ENCODE measurements at regions not wholly inside any gene's neighbourhood (a gene's known extent, or its start where the extent isn't known, plus 50 kb on each side); places are given as distances from the start of the nearest gene placed in this dataset.

DNA sequence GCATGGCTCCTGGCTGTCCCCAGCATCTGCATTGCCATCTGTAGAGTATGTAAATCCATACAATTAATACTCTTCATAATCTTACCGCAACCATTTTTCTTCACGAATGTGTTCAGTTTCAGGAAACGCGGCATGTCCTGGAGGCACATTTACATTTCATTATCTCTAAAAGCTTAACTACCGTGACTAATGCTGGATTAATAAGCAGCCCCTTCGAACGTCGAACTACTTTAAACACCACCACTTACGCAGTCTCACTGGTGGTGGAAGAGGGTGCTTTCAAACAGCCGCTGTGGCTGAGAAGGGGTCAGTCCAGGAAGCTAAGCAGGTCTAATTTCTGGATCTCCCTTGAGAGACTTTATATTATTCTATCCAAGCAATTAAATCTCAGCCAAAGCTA, 85.6 kb downstream of the C5orf15 start:
- no peak for ATAC-seq (ENCODE audit: low FRiP score in 2 of 2)

GRCh38 chr5:133882389-133882695, 86.1 kb downstream of the C5orf15 start:
- no peaks in the 10 kb centered on the region for H3K36me3 ChIP-seq
- no peak overlapping the region for H3K27ac ChIP-seq
- H3K27me3 ChIP-seq, result no peaks in the 10 kb centered on the region
- no peak for ATAC-seq (ENCODE audit: low FRiP score in 2 of 2)
- DNase-seq, result no peak
- H3K4me1 ChIP-seq, result no peaks in the 10 kb centered on the region
- no peaks in the 10 kb centered on the region for H3K9me3 ChIP-seq
- no peak for TF ChIP-seq POLR2A (IDR thresholded peaks at IDR 0.05)
- 84 to 92% methylated on average over 2 to 6 of the region's 6 CpGs for WGBS, 2 donors
- no peak overlapping the region for H3K4me3 ChIP-seq

More for the DNA sequence above, 85.6 kb downstream of the C5orf15 start:
- H3K27ac ChIP-seq, result no peak overlapping the region
- H3K36me3 ChIP-seq, result no peaks in the 10 kb centered on the region
- H3K27me3 ChIP-seq, result no peaks in the 10 kb centered on the region
- H3K4me3 ChIP-seq, result no peak overlapping the region
- H3K4me1 ChIP-seq, result no peaks in the 10 kb centered on the region
- WGBS, 2 donors, result 77 to 83% methylated on average over 10 of the region's 10 CpGs
- TF ChIP-seq POLR2AphosphoS5 (IDR thresholded peaks at IDR 0.05) (no peak), EP300 (IDR thresholded peaks at IDR 0.05) (no peak), POLR2A (IDR thresholded peaks at IDR 0.05) (no peak), CTCF (IDR thresholded peaks at IDR 0.05) (no peak)
- no peak for DNase-seq
- H3K9me3 ChIP-seq, result no peaks in the 10 kb centered on the region

DNA sequence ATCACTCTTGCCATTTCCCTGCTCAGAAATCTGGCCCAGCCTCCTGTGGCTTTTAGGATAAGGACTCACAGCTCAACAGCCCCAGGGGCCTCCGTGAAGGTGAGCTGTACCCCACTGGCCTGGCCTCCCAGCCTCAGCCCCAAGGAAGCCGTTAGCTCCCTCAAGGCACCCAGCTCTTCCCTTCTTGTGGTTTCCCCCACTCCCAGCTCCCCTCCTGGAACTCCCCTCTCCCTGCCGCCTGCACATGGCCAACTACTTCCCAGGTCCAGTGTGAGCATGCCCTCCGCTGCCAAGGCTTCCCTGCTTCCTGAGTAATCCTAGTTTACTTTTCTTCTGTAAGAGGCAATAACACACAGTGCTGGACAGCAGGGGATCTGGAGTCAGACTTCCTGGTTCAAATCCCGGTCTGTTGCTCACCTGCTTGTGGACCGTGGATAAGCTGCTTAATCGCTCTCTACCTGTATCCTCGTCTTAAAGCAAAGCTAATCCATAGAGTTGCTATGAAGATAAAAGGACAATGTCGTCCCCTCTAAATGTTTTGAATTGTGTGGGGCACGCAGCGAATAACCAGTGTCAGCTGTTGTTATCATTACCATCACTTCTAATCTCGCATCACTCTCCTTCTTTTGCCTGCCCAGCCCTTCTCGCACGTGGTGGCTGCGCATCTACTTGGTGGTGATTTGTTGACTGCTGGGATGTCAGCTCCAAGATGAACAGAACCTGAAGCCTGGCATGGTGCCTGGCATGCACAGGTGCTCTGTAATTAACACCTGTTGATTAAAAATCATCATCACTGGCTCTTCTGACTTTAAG, 86.6 kb downstream of the C5orf15 start:
- no peak overlapping the region for H3K27ac ChIP-seq
- 43 to 67% methylated on average over 12 to 15 of the region's 15 CpGs for WGBS, 2 donors
- TF ChIP-seq CTCF (IDR thresholded peaks at IDR 0.05), result no peak
- TF ChIP-seq POLR2A (IDR thresholded peaks at IDR 0.05), result no peak
- TF ChIP-seq POLR2AphosphoS5 (IDR thresholded peaks at IDR 0.05), result no peak
- TF ChIP-seq EP300 (IDR thresholded peaks at IDR 0.05), result no peak
- ATAC-seq (ENCODE audit: low FRiP score in 2 of 2), result no peak
- no peaks in the 10 kb centered on the region for H3K36me3 ChIP-seq
- H3K4me1 ChIP-seq, result no peaks in the 10 kb centered on the region
- no peaks in the 10 kb centered on the region for H3K27me3 ChIP-seq
- H3K9me3 ChIP-seq, result no peaks in the 10 kb centered on the region
- H3K4me3 ChIP-seq, result no peak overlapping the region
- no peak for DNase-seq

DNA sequence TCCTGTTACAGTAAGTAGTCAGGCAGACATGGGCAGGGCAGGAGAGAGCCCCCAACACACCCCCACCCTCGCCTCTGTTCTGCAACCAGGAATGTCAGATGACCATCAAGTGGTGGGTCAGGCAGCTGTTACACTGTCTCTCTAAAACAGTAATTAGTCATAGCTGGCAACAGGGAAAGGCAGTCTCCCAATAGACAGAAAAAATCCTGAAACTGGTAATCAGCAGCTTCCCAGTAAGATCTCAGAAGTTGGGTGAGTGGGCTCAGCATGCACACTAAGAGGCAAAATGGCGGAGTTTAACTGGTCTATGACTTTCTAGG, 90.2 kb downstream of the C5orf15 start:
- Histone ChIP-seq H3K9me3 (no peaks in the 10 kb centered on the region), H3K4me3 (no peak overlapping the region), H3K4me1 (no peaks in the 10 kb centered on the region), H3K27ac (no peak overlapping the region), H3K36me3 (no peaks in the 10 kb centered on the region), H3K27me3 (no peaks in the 10 kb centered on the region)
- WGBS, 2 donors, result 77 to 93% methylated on average over 1 to 2 of the region's 2 CpGs
- ATAC-seq (ENCODE audit: low FRiP score in 2 of 2) (no peak), DNase-seq (no peak)
- no peak for TF ChIP-seq CTCF (IDR thresholded peaks at IDR 0.05)
- no peak for TF ChIP-seq EP300 (IDR thresholded peaks at IDR 0.05)

GRCh38 chr5:133877351-133878235, 90.8 kb downstream of the C5orf15 start:
- no peaks in the 10 kb centered on the region for H3K9me3 ChIP-seq
- H3K36me3 ChIP-seq, result no peaks in the 10 kb centered on the region
- 78 to 81% methylated on average over 5 to 10 of the region's 10 CpGs for WGBS, 2 donors
- no peaks in the 10 kb centered on the region for H3K27me3 ChIP-seq
- no peak overlapping the region for H3K27ac ChIP-seq
- no peak for ATAC-seq (ENCODE audit: low FRiP score in 2 of 2)
- no peaks in the 10 kb centered on the region for H3K4me1 ChIP-seq
- no peak for DNase-seq
- TF ChIP-seq POLR2AphosphoS5 (IDR thresholded peaks at IDR 0.05) (no peak), CTCF (IDR thresholded peaks at IDR 0.05) (no peak), POLR2A (IDR thresholded peaks at IDR 0.05) (no peak), EP300 (IDR thresholded peaks at IDR 0.05) (no peak)
- no peak overlapping the region for H3K4me3 ChIP-seq
